Activated naive CD8-positive, alpha-beta T cell treated with anti-CD3 and anti-CD28 coated beads for 36 hours (primary cell): ENCODE measurements at regions not wholly inside any gene's neighbourhood (a gene's known extent, or its start where the extent isn't known, plus 50 kb on each side); places are given as distances from the start of the nearest gene placed in this dataset.

Experiments
- DNase-seq: peaks from one replicate; pipeline ENCODE4 v3.0.0; 2021
- H3K27ac Mint-ChIP-seq: one replicate; pipeline ENCODE4 v1.8.0; 2022; ENCODE audit warnings: mild to moderate bottlenecking, moderate library complexity, mixed read lengths
- H3K27me3 Mint-ChIP-seq: one replicate; pipeline ENCODE4 v1.8.0; 2022; ENCODE audit warnings: mild to moderate bottlenecking, mixed read lengths
- H3K36me3 Mint-ChIP-seq: one replicate; pipeline ENCODE4 v1.8.0; 2021; ENCODE audit warnings: mild to moderate bottlenecking, mixed read lengths
- H3K4me1 Mint-ChIP-seq: one replicate; pipeline ENCODE4 v1.8.0; 2021; ENCODE audit warnings: mixed read lengths
- H3K4me3 Mint-ChIP-seq: one replicate; pipeline ENCODE4 v1.8.0; 2022; ENCODE audit warnings: mild to moderate bottlenecking, moderate library complexity, mixed read lengths
- H3K9me3 Mint-ChIP-seq: one replicate; pipeline ENCODE4 v1.8.0; 2022; ENCODE audit warnings: mixed read lengths

DNA sequence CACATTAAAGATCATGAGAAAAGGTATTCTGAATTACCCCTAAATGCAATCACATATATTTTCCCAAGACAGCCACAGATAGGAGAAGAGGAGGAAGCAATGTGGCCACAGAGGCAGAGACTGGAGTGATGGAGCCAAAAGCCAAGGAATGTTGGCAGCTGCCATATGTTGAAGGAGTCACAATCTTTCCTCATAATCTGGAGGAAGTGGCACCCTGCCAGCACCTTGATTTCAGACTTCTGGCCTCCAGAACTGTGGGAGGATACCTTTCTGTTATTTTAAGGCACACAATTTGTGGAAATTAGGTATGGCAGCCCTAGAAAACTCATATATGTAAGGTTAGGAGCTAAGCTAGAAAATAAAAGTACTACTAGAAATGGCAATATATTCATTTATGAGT, 139.9 kb upstream of the GAS1 start:
- Mint-ChIP-seq H3K27ac (no peak overlapping the region), H3K27me3 (no peaks in the 10 kb centered on the region), H3K4me1 (no peaks in the 10 kb centered on the region), H3K36me3 (no peaks in the 10 kb centered on the region), H3K4me3 (no peak overlapping the region), H3K9me3 (no peaks in the 10 kb centered on the region)
- no peak for DNase-seq

DNA sequence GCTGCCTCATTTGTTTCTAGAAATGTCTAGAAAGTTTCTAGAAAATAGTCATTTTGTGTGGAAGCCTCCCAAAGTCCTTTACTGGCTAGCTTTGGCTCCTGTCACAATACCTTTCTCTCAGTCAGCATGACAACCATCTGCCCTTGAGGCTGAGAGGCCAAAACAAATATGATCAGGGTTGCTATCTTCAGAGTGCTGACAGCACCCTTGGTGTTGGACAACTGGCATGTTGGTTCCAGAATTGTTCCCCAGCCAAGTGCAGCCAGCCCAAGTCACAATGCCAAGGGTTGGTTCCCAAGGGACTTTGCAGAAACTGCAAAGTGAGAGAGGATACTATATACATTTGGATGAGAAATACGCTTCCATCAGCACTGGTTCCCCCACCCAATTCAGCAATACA, 140.9 kb upstream of the GAS1 start:
- H3K36me3 Mint-ChIP-seq = no peaks in the 10 kb centered on the region
- no peaks in the 10 kb centered on the region for H3K9me3 Mint-ChIP-seq
- no peaks in the 10 kb centered on the region for H3K4me1 Mint-ChIP-seq
- no peak overlapping the region for H3K27ac Mint-ChIP-seq
- H3K27me3 Mint-ChIP-seq = no peaks in the 10 kb centered on the region
- no peak overlapping the region for H3K4me3 Mint-ChIP-seq
- DNase-seq = no peak

DNA sequence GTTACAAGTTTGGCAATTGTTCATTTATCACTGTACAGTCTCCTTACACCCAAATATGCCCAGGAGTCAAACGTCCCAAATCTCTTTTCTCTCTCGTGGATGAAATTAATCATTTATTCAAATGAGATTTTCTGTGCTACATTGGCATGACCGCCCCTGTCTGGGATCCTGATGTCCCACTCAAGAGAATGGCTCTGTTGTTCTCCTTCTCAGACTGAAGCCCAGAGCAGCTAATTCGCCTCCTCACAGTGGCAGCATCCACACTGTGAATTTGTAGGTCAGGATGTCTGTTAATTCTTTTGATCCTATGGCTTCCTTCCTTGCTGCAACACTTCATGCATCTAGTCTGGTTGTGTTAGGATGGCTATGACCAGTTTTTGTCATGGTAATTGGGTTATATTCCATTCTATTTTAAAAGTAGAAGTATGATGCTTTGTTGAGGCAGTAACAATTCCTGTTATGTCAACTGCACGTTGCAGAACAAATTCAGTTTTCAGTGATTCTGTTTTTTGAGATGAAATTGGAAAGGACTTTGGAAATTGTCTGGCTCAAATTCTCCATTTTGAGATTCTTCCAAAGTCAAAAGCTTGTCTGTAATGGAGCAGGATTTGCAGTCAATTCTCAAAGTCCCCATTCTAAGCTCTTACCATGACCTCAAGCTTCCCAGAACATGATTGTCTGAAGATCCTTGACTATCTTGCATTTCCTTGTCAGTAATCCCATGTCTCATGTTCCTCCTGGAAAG, 141.5 kb upstream of the GAS1 start:
- Mint-ChIP-seq H3K27ac (no peak overlapping the region), H3K27me3 (no peaks in the 10 kb centered on the region), H3K36me3 (no peaks in the 10 kb centered on the region), H3K9me3 (no peaks in the 10 kb centered on the region), H3K4me3 (no peak overlapping the region), H3K4me1 (no peaks in the 10 kb centered on the region)
- DNase-seq = no peak

DNA sequence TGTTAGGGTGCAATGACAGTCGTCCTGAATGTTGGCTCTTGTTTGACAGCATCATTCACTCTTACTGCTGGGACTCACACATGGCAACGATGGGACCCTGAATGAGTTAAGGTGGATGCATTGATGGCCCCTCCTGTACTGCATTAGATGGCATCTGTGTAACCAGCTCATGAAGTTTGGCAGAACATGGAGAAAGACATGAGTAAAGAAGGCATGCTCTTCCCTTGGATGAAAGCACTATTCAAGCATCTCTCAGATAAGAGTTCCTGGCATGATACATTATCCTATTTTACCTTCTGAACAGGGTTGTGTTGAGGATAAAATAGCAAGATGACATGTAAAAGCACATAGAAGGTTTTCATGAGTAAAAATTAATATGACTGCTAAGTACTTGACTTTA, 142.2 kb upstream of the GAS1 start:
- no peaks in the 10 kb centered on the region for H3K36me3 Mint-ChIP-seq
- H3K9me3 Mint-ChIP-seq = no peaks in the 10 kb centered on the region
- H3K27me3 Mint-ChIP-seq = no peaks in the 10 kb centered on the region
- no peak overlapping the region for H3K4me3 Mint-ChIP-seq
- no peak for DNase-seq
- H3K4me1 Mint-ChIP-seq = no peaks in the 10 kb centered on the region
- H3K27ac Mint-ChIP-seq = no peak overlapping the region

DNA sequence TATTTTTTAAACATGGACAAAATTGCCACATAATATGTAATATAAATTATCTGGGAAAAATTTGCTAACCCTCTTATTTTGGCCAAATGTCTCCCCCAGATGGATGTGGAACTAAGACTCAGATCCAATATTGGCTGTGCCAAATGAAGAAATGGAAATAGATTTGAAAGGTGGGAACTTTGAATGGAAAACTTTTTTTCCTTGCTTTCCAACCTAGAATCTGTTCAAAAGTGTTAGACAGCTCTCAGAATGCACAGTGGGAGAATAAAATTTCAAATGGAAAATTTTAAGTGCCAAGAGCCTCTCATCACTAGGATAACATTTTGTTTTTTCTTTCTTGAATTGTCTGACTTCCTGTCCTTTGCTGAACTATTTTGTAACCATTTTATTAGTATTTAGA, 142.6 kb upstream of the GAS1 start:
- Mint-ChIP-seq H3K27ac (no peak overlapping the region), H3K9me3 (no peaks in the 10 kb centered on the region), H3K4me3 (no peak overlapping the region), H3K36me3 (no peaks in the 10 kb centered on the region), H3K27me3 (no peaks in the 10 kb centered on the region), H3K4me1 (no peaks in the 10 kb centered on the region)
- DNase-seq = no peak

DNA sequence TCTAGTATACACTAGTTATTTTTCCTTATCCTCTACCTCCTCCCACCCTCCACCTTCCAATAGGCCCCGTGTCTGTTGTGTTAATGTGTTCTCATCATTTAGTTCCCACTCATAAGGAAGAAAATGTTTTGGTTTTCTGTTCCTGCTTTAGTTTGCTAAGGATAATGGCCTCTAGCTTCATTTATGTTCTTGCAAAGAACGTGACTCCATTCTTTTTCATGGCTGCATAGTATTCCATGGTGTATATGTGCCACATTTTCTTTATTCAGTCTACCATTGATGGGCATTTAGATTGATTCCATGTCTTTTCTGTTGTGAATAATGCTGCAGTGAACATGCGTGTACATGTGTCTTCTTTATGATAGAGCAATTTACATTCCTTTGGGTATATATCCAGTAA, 146.5 kb upstream of the GAS1 start:
- peaks cover 2% of the 10 kb centered on the region for H3K27me3 Mint-ChIP-seq
- DNase-seq = no peak
- no peaks in the 10 kb centered on the region for H3K36me3 Mint-ChIP-seq
- H3K4me3 Mint-ChIP-seq = no peak overlapping the region
- H3K27ac Mint-ChIP-seq = no peak overlapping the region
- H3K9me3 Mint-ChIP-seq = no peaks in the 10 kb centered on the region
- H3K4me1 Mint-ChIP-seq = no peaks in the 10 kb centered on the region

DNA sequence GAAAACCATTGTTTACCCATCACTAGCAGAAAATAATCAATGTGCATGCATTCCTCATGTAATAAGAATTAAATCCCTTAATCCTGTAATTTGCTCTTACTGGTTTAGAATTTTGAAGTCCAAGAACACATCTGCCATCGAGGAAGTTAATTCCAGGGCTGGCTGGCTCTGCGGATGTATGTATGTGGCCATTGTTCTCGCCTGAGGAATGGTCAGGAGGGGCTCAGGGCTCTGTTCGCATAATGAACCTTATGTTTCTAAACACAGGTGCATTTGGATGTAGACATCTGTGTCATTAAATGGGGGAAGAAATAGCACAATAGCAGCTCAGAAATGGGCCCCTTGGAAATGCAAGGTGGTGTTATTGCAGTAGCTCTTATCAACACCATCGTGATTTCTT, 148.6 kb upstream of the GAS1 start:
- Mint-ChIP-seq H3K27me3 (peaks cover 3% of the 10 kb centered on the region), H3K36me3 (no peaks in the 10 kb centered on the region), H3K9me3 (no peaks in the 10 kb centered on the region), H3K4me3 (no peak overlapping the region), H3K4me1 (no peaks in the 10 kb centered on the region), H3K27ac (no peak overlapping the region)
- no peak for DNase-seq

DNA sequence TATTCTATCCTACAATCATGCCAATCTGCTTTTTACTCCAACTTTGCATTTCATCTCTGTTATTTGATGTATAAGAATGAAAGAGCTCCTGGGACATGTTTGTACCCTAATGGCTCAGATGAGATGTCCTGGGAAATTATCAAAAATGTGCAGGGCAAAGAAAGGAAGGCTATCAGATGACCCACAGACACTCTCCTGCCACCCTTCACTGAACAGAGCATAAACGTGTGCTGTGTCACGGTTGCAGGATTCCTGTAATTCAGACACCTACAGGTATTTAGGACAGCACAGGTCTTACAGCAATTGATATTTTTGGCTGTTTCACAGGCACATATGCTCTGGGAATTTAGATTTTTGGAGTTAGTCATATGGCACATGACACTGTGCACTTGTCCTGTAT, 149.2 kb upstream of the GAS1 start:
- no peak overlapping the region for H3K27ac Mint-ChIP-seq
- H3K27me3 Mint-ChIP-seq = peaks cover 3% of the 10 kb centered on the region
- H3K36me3 Mint-ChIP-seq = no peaks in the 10 kb centered on the region
- DNase-seq = no peak
- no peak overlapping the region for H3K4me3 Mint-ChIP-seq
- no peaks in the 10 kb centered on the region for H3K4me1 Mint-ChIP-seq
- H3K9me3 Mint-ChIP-seq = no peaks in the 10 kb centered on the region

DNA sequence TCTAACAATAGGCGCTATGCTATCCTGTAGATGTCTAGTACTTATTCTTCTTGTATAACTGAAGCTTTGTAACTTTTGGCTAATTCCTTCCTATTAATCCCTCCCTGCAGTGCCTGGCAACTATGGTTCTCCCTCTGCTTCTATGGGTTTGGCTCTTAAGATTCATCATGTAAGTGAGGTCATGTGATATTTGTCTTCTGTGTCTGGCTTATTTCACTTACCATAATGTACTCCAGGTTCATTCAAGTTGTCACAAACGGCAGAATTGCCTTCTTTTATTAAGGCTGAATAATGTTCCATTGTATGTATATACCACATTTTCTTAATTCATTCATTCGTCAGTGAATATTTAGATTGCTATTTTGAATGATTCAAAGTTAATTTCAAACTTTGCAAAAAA, 149.9 kb upstream of the GAS1 start:
- H3K27ac Mint-ChIP-seq = no peak overlapping the region
- peaks cover 3% of the 10 kb centered on the region for H3K27me3 Mint-ChIP-seq
- H3K4me1 Mint-ChIP-seq = no peaks in the 10 kb centered on the region
- H3K4me3 Mint-ChIP-seq = no peak overlapping the region
- H3K36me3 Mint-ChIP-seq = no peaks in the 10 kb centered on the region
- no peak for DNase-seq
- no peaks in the 10 kb centered on the region for H3K9me3 Mint-ChIP-seq

DNA sequence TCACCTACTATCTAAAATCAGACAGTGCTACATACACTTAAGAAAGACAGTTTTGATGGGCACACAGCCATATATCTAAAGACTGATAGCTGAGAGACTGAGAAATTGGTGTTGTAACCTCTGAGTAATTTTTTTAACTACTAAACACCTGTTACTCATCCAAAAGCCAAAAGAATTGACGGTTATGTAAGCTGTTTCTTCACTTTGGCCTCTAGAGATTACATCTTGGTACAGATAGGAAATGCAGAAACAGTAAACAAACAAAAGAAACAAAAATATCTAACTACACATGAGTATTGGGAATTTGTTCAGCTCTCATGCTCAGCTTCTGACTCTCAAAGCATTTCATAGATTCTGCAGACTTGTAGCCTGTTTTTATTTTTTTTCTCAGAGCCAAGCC, 152.1 kb upstream of the GAS1 start:
- H3K36me3 Mint-ChIP-seq = no peaks in the 10 kb centered on the region
- H3K27me3 Mint-ChIP-seq = peaks cover 6% of the 10 kb centered on the region
- H3K4me1 Mint-ChIP-seq = no peaks in the 10 kb centered on the region
- no peak for DNase-seq
- H3K27ac Mint-ChIP-seq = no peak overlapping the region
- H3K4me3 Mint-ChIP-seq = no peak overlapping the region
- H3K9me3 Mint-ChIP-seq = peaks cover 2% of the 10 kb centered on the region

DNA sequence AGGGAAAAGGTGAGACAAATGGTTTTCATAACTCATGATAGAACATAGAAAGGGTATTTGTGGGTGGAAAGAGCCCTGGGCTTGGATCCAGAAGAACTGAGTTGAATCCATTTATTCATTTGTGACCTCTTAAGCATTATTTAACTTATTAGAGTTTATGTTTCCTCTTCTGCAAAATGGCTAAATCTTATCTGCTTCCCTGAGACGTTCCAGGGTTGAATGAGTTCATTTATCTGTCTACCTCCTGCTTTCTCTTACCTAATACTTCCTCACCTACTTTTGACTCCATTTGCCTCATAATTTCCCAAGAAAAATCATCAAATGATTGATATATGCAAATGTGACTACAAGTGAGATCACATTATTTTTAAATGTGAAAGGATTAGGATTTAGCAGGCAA, 152.7 kb upstream of the GAS1 start:
- H3K4me3 Mint-ChIP-seq = no peak overlapping the region
- H3K36me3 Mint-ChIP-seq = no peaks in the 10 kb centered on the region
- peaks cover 2% of the 10 kb centered on the region for H3K9me3 Mint-ChIP-seq
- peaks cover 8% of the 10 kb centered on the region for H3K27me3 Mint-ChIP-seq
- DNase-seq = no peak
- H3K27ac Mint-ChIP-seq = no peak overlapping the region
- no peaks in the 10 kb centered on the region for H3K4me1 Mint-ChIP-seq

DNA sequence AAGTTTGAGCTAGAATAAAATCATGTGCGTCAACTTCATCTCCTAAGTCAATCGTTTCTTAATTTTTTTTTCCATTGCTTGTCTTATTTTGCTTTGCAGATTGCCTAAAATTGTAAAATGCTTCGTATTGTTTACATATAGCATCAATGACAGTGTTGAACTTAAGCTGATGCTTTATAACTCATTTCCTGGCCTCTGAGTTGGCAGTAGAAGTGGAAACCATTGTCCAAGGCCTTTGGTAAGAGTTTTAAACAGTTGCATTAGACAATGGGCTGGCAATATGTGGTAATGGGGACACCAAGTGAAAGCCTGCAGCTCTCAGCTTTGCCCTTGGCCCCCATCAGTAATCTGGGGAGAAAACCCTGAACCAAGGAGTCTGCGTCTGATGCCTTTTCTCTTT, 154.8 kb upstream of the GAS1 start:
- Mint-ChIP-seq H3K27me3 (peaks cover 20% of the 10 kb centered on the region), H3K9me3 (peaks cover 2% of the 10 kb centered on the region), H3K4me3 (no peak overlapping the region), H3K4me1 (no peaks in the 10 kb centered on the region), H3K27ac (no peak overlapping the region), H3K36me3 (no peaks in the 10 kb centered on the region)
- DNase-seq = no peak

DNA sequence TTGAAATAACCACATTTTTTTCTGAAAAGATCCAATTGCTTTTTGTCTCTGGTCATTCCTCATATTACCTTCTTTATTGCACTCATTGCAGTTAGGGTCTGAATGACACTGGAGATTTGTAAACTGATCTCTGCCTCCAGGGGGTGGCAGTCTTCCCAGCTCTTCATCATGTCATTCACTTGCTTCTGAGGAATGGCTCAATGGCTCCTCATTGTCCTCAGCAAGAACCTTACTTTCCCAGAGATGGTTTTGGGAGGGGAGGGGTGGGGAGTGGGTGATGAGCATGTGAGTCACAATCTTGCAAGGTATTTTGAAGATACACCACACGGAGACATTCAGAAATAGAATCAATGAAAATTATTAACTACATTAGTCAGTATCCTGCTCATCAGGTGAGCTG, 159.8 kb upstream of the GAS1 start:
- no peak overlapping the region for H3K27ac Mint-ChIP-seq
- H3K36me3 Mint-ChIP-seq = no peaks in the 10 kb centered on the region
- no peak for DNase-seq
- H3K9me3 Mint-ChIP-seq = peaks cover 2% of the 10 kb centered on the region
- no peak overlapping the region for H3K4me3 Mint-ChIP-seq
- no peaks in the 10 kb centered on the region for H3K4me1 Mint-ChIP-seq
- H3K27me3 Mint-ChIP-seq = peaks cover 17% of the 10 kb centered on the region

DNA sequence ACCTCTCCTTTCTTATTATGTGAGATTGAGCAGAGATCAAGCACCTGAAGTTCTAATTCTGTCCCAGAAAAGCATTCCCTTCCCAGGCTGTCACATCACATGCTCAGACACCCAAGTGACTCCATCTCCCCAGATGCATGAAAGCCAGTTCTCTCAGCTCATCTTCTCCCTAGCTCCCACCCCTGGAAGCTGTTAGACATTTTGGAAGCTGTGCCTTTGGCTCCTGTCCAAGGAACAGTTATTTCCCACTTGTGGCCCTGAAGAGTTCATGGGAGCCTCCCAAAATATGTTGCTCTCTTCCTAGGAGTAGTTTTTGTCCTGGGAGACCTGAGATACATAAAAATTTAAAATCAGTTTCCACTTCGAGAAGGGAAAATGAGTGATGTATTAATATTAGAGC, 161.4 kb upstream of the GAS1 start:
- no peaks in the 10 kb centered on the region for H3K36me3 Mint-ChIP-seq
- peaks cover 14% of the 10 kb centered on the region for H3K27me3 Mint-ChIP-seq
- DNase-seq = no peak
- no peaks in the 10 kb centered on the region for H3K4me1 Mint-ChIP-seq
- H3K9me3 Mint-ChIP-seq = no peaks in the 10 kb centered on the region
- no peak overlapping the region for H3K27ac Mint-ChIP-seq
- no peak overlapping the region for H3K4me3 Mint-ChIP-seq

DNA sequence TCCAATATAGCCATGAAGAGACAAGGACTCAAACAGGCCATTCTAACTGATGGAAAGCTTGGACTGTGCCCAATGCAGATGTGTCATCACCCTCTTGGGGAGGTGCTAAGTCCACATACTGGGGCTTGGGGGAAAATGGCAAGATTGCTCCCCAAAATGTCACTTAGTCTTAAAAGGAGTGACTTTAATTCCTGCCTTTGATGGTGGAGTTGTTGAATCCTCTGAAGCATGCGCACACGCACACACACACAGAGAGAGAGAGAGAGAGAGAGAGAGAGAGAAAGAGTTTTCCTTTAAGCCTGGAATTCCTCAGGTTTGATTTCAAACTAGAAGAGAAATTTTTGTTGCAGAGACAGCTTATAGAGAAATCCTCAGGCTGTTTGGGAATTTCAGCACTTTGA, 161.9 kb upstream of the GAS1 start:
- Mint-ChIP-seq H3K36me3 (no peaks in the 10 kb centered on the region), H3K9me3 (no peaks in the 10 kb centered on the region)

DNA sequence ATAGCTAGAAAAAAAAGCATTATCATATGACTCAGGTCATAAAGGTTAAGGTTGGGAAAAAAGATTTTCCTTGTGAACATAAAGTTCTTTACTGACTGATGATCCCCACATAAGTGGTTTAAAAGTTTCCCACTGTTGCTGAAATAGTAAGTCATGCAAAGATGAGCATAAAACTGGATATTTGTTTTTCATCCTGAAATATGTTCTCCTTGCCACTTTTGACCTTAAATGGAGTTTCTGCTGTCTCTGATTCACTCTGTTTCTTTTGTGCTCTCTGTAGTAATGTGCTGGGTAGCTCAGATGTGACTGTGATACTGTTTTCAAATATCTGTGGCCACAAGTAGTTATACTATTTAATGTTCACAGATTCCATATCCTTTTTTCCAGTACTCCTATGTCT, 162.5 kb upstream of the GAS1 start:
- Mint-ChIP-seq H3K9me3 (no peaks in the 10 kb centered on the region), H3K27ac (no peak overlapping the region), H3K27me3 (peaks cover 14% of the 10 kb centered on the region), H3K4me3 (no peak overlapping the region), H3K4me1 (no peaks in the 10 kb centered on the region), H3K36me3 (no peaks in the 10 kb centered on the region)
- no peak for DNase-seq

More for the DNA sequence above, 161.9 kb upstream of the GAS1 start:
- H3K4me1 Mint-ChIP-seq = no peaks in the 10 kb centered on the region
- H3K4me3 Mint-ChIP-seq = no peak overlapping the region
- H3K27me3 Mint-ChIP-seq = peaks cover 14% of the 10 kb centered on the region
- no peak for DNase-seq
- no peak overlapping the region for H3K27ac Mint-ChIP-seq

DNA sequence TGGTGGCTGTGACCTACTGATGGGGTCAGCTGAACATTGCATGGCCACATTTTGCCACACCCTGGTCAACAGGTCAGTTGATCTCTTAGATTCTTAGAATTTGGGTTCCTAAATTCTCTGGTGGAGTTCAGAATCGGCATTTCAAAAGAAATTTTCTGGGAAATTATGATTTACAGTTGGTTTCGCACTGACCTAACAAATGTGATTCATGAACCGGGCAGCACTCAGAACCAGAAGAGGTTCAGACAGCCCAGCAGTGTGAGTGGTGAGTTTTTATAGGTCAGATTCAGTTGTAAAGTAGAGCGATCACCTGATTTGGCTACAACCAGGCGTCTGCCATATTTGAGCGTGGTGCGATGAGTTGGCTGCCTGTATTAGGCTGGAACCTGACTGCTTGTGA, 163.7 kb upstream of the GAS1 start:
- Mint-ChIP-seq H3K27ac (no peak overlapping the region), H3K4me1 (no peaks in the 10 kb centered on the region), H3K36me3 (no peaks in the 10 kb centered on the region), H3K9me3 (no peaks in the 10 kb centered on the region), H3K27me3 (peaks cover 2% of the 10 kb centered on the region), H3K4me3 (no peak overlapping the region)
- no peak for DNase-seq
